ENCODE measurements at regions not wholly inside any gene's neighbourhood (a gene's known extent, or its start where the extent isn't known, plus 50 kb on each side); places are given as distances from the start of the nearest gene placed in this dataset.
A peak's percentile ranks its signal among the peaks of the same experiment; 100 is the strongest.

DNA sequence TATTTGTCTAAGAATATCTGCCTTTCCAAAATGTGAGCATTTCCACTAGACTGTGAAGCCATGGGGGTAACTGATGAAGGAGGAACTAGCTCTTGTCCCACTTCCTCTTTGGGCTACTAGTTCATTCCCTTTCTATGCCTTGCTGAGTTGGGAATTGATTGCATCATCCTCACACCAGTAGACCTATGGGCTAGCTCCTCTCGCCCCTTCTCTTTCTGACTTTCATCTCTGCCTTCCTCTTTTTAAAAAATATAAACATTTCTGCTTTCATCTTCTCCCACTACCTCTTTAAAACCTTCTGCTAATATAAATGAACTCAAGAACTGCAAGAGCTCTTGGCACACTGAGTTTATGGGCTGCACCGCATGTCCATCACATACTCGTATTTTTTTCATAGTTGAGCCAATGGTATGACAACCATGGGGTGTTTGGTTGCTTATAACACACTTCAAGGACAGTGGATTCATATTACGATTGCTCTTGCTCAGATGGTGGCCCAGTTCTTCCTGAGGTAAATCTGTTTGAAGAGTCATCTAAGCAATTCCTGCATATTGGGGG lies 182.0 kb downstream of the REEP3 start:
- no peak overlapping the region for H3K4me3 ChIP-seq
- H3K36me3 ChIP-seq, result no peaks in the 10 kb centered on the region
- no peaks in the 10 kb centered on the region for H3K9me3 ChIP-seq
- intact Hi-C loops (cut with DNase I; ENCODE audit: low total_unique reads), result no loop called here
- no peaks in the 10 kb centered on the region for H3K27me3 ChIP-seq
- peaks cover 0 to 49% (median 30%) of the 10 kb centered on the region in 4 donors for H3K4me1 ChIP-seq
- no peak for TF ChIP-seq CTCF (IDR thresholded peaks at IDR 0.05)
- DNase-seq, result no peak
- no peak overlapping the region for H3K27ac ChIP-seq

DNA sequence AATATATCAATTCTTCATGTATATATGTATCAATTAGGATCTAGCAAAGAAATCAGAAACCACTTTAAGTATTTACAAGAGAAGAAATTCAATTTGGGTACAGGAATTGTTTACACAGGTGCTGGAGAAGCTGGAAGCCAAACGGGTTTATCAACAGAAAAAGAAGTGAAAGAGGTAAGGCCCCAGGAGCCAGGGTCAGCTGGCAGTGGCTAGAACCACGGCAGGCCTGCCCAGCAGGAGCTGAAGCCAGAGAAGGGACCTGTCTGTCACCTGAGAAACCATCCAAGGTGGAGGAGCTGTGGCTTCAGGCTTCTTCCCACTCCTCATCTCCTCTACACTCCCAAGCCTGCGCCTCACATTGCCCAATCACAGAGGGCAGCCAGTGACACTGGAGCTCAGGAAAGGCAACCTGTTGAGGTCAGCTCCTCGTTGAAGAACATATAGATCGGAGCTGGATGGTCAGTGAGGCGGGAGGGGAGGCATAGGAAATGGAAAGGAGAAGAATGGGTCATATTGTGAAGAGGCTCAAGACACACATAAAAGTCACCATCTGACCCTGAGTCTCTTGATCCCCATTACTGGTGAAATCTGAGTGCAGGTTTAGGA lies 182.6 kb downstream of the REEP3 start:
- Histone ChIP-seq H3K9me3 (no peaks in the 10 kb centered on the region), H3K27ac (no peak overlapping the region), H3K27me3 (no peaks in the 10 kb centered on the region), H3K4me3 (no peak overlapping the region), H3K36me3 (no peaks in the 10 kb centered on the region), H3K4me1 (peaks cover 0 to 50% (median 30%) of the 10 kb centered on the region in 4 donors)
- intact Hi-C loops (cut with DNase I; ENCODE audit: low total_unique reads), result no loop called here
- TF ChIP-seq CTCF (IDR thresholded peaks at IDR 0.05), result no peak
- no peak for DNase-seq

- peaks cover 0 to 44% (median 29%) of the 10 kb centered on the region in 4 donors for H3K4me1 ChIP-seq
- H3K4me3 ChIP-seq, result no peak overlapping the region
- peak overlapping the region; percentile 41 to 49 for H3K27ac ChIP-seq
- H3K27me3 ChIP-seq, result no peaks in the 10 kb centered on the region
- H3K36me3 ChIP-seq, result no peaks in the 10 kb centered on the region
- intact Hi-C loops (cut with DNase I; ENCODE audit: low total_unique reads), result no loop called here
- no peak for TF ChIP-seq CTCF (IDR thresholded peaks at IDR 0.05)
- no peak for DNase-seq
- H3K9me3 ChIP-seq, result no peaks in the 10 kb centered on the region
Measured at GRCh38 chr10:63707254-63707910, 186.2 kb downstream of the REEP3 start.

DNA sequence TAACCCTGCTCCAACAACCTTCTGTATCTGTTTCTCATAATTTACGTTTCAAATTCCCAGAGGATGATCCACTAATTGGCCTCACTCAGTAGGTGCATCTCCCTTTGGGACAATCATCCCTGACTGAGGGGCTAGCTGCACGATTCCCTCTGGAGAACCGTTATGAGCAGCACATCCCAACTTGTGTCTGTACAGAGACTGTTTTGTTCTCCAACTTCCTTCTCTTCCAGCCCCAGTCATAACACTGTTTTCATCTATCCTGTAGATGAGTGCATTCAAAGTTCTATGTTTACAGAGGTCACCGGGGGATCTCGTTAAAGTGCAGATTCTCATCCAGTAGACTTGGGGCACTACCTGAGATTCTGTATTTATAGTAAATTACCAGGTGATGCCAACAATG lies 187.2 kb downstream of the REEP3 start:
- TF ChIP-seq CTCF (IDR thresholded peaks at IDR 0.05), result no peak

GRCh38 chr10:63710703-63711102 lies 189.5 kb downstream of the REEP3 start:
- Histone ChIP-seq H3K36me3 (no peaks in the 10 kb centered on the region), H3K4me3 (no peak overlapping the region), H3K4me1 (peaks cover 0 to 64% (median 49%) of the 10 kb centered on the region in 4 donors), H3K9me3 (no peaks in the 10 kb centered on the region), H3K27ac (peak overlapping the region; percentile 68 to 73), H3K27me3 (no peaks in the 10 kb centered on the region)
- DNase-seq, result no peak
- intact Hi-C loops (cut with DNase I; ENCODE audit: low total_unique reads), result loop anchor here (5.0 to 10.0 kb wide), 2 partner anchors 78 to 246 kb away; partner anchors contain the start of gene JMJD1C
- no peak for TF ChIP-seq CTCF (IDR thresholded peaks at IDR 0.05)

More for the DNA sequence above, 187.2 kb downstream of the REEP3 start:
- intact Hi-C loops (cut with DNase I; ENCODE audit: low total_unique reads), result no loop called here
- no peak for DNase-seq
- Histone ChIP-seq H3K4me1 (peaks cover 0 to 55% (median 40%) of the 10 kb centered on the region in 4 donors), H3K9me3 (no peaks in the 10 kb centered on the region), H3K36me3 (no peaks in the 10 kb centered on the region), H3K27me3 (no peaks in the 10 kb centered on the region), H3K27ac (peak overlapping the region; percentile 41 to 49), H3K4me3 (no peak overlapping the region)
